ENCODE measurements at regions not wholly inside any gene's neighbourhood (a gene's known extent, or its start where the extent isn't known, plus 50 kb on each side); places are given as distances from the start of the nearest gene placed in this dataset.
A peak's percentile ranks its signal among the peaks of the same experiment; 100 is the strongest.
"Not testable (repeated sequence)": the region's sequence is repeated elsewhere in the genome, so short reads cannot be mapped to it uniquely, and the experiment has no call there.

DNA sequence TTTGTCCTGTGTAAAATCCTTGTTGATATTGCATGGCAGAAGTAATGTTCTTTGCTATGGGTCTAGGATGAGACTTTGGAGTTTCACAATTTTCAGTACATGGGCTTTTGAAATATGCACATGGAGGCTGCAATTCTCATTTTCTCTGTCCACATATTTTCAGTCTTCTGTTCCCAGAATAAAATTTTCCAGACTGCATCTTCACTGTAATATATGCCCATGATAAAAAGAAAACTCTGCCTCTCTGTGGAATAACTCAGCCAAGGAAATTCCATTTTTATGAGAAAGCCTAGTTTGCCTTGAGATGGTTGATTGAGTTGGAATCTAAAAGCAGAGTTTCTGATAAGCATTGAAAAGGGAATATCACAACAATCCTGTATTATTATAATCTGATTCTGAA is 601.4 kb upstream of the AADAT start:
- H3K27me3 ChIP-seq (ENCODE audit: insufficient read depth, insufficient read length): no peaks in the 10 kb centered on the region
- no peaks in the 10 kb centered on the region for H3K4me1 ChIP-seq (ENCODE audit: insufficient read depth, insufficient read length)
- no peak for DNase-seq (ENCODE audit: low read depth, low spot score)
- H3K4me3 ChIP-seq (ENCODE audit: insufficient read length, low read depth): no peak overlapping the region
- H3K9ac ChIP-seq (ENCODE audit: insufficient read length, low read depth): no peak overlapping the region
- TF ChIP-seq ZNF274 (IDR thresholded peaks at IDR 0.05; ENCODE audit: low read depth, low read length) (no peak), SUZ12 (IDR thresholded peaks at IDR 0.05; ENCODE audit: extremely low read depth, insufficient read depth, insufficient read length) (no peak), YY1 (IDR thresholded peaks at IDR 0.05; ENCODE audit: insufficient read depth, insufficient read length) (no peak)
- no peaks in the 10 kb centered on the region for H3K36me3 ChIP-seq (ENCODE audit: insufficient read depth, insufficient read length, low read length)
- no peaks in the 10 kb centered on the region for H3K9me3 ChIP-seq (ENCODE audit: insufficient read depth, low read length)

DNA sequence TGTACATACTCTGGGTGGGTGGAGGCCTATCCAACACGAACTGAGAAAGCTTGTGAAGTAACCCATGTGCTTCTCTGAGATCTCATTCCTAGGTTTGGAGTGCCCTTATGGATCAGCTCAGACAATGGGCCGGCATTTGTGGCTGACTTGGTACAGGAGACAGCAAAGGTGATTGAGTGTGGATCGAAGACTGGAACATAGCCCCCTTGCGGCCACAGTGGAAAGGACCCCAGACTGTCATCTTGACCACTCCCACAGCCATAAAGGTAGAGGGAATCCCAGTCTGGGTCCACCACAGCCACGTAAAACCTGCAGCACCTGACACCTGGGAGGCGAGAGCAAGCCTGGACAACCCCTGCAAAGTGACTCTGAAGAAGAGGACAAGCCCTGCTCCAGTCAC is 598.0 kb upstream of the AADAT start:
- DNase-seq (ENCODE audit: low read depth, low spot score): no peak
- TF ChIP-seq ZNF274 (IDR thresholded peaks at IDR 0.05; ENCODE audit: low read depth, low read length) (no peak), SUZ12 (IDR thresholded peaks at IDR 0.05; ENCODE audit: extremely low read depth, insufficient read depth, insufficient read length) (no peak), YY1 (IDR thresholded peaks at IDR 0.05; ENCODE audit: insufficient read depth, insufficient read length) (no peak)
- no peak overlapping the region for H3K9ac ChIP-seq (ENCODE audit: insufficient read length, low read depth)

DNA sequence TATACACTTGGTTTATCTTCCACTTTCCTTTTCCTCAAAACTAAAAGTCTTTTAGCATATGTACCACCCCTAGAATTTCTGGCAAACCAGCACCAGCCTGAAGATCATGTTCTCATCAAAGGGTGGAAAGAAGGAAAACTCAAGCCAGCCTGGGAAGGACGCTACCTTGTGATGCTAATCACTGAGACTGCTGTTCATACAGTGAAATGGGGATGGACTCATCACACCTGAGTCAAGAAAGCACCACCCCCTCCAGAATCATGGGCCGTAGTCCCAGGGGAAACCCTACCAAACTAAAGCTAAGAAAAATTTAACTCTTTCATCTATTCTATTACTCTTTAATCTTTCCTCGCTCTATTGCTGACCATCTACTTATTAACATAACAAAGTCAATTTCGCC is 595.9 kb upstream of the AADAT start:
- H3K36me3 ChIP-seq (ENCODE audit: insufficient read depth, insufficient read length, low read length); H3K27me3 ChIP-seq (ENCODE audit: insufficient read depth, insufficient read length); H3K9me3 ChIP-seq (ENCODE audit: insufficient read depth, low read length); DNase-seq (ENCODE audit: low read depth, low spot score); H3K9ac ChIP-seq (ENCODE audit: insufficient read length, low read depth); H3K4me1 ChIP-seq (ENCODE audit: insufficient read depth, insufficient read length); H3K4me3 ChIP-seq (ENCODE audit: insufficient read length, low read depth): not testable (repeated sequence)

More for the DNA sequence above, 598.0 kb upstream of the AADAT start:
- Histone ChIP-seq H3K36me3 (ENCODE audit: insufficient read depth, insufficient read length, low read length) (no peaks in the 10 kb centered on the region), H3K27me3 (ENCODE audit: insufficient read depth, insufficient read length) (no peaks in the 10 kb centered on the region), H3K9me3 (ENCODE audit: insufficient read depth, low read length) (no peaks in the 10 kb centered on the region), H3K4me3 (ENCODE audit: insufficient read length, low read depth) (no peak overlapping the region), H3K4me1 (ENCODE audit: insufficient read depth, insufficient read length) (no peaks in the 10 kb centered on the region)

DNA sequence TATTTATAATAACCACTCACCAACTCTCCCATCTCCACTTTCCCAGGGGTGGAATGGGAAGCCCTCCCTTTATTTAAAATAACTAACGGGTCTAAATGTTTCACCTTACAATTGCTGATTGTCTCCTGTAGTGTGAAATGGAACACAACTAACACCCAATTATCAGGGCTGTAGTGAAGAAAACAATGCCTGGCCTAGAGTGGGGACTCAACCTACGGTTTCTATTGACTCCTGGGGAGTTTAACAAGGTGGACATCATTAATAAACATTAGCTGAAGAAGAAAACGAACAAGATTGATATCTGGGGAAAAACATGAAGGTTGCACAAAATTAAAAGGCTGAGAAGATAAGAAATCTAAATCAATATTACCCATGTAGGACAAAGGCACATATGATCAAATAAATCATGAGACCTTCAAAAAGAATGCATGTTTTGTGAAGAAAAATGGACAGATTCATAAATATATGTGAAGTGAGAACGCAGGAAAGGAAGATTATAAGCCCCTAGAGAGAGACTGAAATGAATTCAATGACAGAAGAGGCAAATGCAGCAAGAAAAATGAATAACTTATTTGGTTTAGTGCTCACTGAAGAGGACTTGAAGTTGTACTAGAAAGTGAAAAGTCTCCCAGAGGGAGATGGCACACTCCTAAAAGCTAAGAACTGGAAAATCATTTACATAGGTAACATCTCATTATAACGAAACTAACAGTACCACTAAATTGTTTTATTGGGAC is 593.0 kb upstream of the AADAT start:
- Histone ChIP-seq H3K4me3 (ENCODE audit: insufficient read length, low read depth) (no peak overlapping the region), H3K27me3 (ENCODE audit: insufficient read depth, insufficient read length) (no peaks in the 10 kb centered on the region), H3K9ac (ENCODE audit: insufficient read length, low read depth) (no peak overlapping the region), H3K36me3 (ENCODE audit: insufficient read depth, insufficient read length, low read length) (no peaks in the 10 kb centered on the region), H3K9me3 (ENCODE audit: insufficient read depth, low read length) (no peaks in the 10 kb centered on the region), H3K4me1 (ENCODE audit: insufficient read depth, insufficient read length) (no peaks in the 10 kb centered on the region)
- TF ChIP-seq YY1 (IDR thresholded peaks at IDR 0.05; ENCODE audit: insufficient read depth, insufficient read length): no peak
- no peak for TF ChIP-seq SUZ12 (IDR thresholded peaks at IDR 0.05; ENCODE audit: extremely low read depth, insufficient read depth, insufficient read length)
- TF ChIP-seq ZNF274 (IDR thresholded peaks at IDR 0.05; ENCODE audit: low read depth, low read length): no peak
- peak; percentile 13 for DNase-seq (ENCODE audit: low read depth, low spot score)

DNA sequence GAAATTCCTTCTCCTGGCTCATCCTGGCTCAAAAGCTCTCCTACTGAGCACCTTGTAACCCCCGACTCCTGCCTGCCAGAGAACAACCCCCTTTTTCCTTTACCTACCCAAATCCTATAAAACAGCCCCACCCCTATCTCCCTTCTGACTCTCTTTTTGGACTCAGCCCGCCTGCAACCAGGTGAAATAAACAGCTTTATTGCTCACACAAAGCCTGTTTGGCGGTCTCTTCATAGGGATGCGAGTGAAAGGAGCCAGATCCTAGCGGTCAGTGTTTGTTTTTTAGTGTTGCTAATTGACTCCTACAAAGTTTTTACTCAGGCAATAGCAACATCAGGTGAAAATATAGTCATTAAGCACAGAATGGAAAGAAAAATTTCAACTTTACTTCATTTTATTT is 592.3 kb upstream of the AADAT start:
- not testable (repeated sequence) for H3K4me3 ChIP-seq (ENCODE audit: insufficient read length, low read depth); H3K9me3 ChIP-seq (ENCODE audit: insufficient read depth, low read length); H3K36me3 ChIP-seq (ENCODE audit: insufficient read depth, insufficient read length, low read length); H3K27me3 ChIP-seq (ENCODE audit: insufficient read depth, insufficient read length); H3K4me1 ChIP-seq (ENCODE audit: insufficient read depth, insufficient read length); DNase-seq (ENCODE audit: low read depth, low spot score); H3K9ac ChIP-seq (ENCODE audit: insufficient read length, low read depth)

DNA sequence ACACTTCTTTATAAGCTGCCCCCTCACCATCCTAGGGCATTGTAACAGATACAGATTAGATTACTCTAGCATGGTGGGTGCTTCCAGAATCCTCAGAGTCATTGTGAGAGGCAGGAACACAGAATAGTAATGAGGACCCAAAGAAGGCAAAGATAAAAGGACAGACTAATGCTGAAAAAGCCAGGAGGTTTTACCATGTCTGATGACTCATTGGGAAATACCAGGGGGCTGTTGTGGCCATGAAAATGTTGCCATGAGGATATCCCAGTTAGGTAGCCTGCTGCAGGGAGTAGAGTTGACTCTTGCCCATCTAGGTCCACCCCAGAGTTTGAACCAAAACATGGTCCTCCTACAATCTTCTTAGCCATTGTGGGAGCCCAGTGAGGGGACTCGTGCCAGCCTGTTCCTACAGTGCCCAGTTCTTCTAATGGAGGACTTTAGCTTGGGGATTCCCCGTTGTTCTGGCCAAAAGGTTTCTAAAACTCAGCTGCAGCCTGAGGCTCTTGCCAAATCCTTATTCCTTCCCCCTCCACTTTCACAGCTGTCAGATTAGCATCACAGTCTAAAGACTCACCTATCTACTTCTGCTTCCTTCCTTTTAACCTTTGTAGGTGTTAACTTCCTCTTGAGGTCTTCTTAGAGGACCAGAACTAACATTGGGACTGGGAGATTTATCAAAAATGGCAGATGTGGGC is 586.0 kb upstream of the AADAT start:
- no peak overlapping the region for H3K4me3 ChIP-seq (ENCODE audit: insufficient read length, low read depth)
- H3K27me3 ChIP-seq (ENCODE audit: insufficient read depth, insufficient read length): no peaks in the 10 kb centered on the region
- H3K9me3 ChIP-seq (ENCODE audit: insufficient read depth, low read length): no peaks in the 10 kb centered on the region
- H3K36me3 ChIP-seq (ENCODE audit: insufficient read depth, insufficient read length, low read length): no peaks in the 10 kb centered on the region
- H3K4me1 ChIP-seq (ENCODE audit: insufficient read depth, insufficient read length): no peaks in the 10 kb centered on the region
- DNase-seq (ENCODE audit: low read depth, low spot score): no peak
- TF ChIP-seq ZNF274 (IDR thresholded peaks at IDR 0.05; ENCODE audit: low read depth, low read length) (no peak), SUZ12 (IDR thresholded peaks at IDR 0.05; ENCODE audit: extremely low read depth, insufficient read depth, insufficient read length) (no peak), YY1 (IDR thresholded peaks at IDR 0.05; ENCODE audit: insufficient read depth, insufficient read length) (no peak)
- no peak overlapping the region for H3K9ac ChIP-seq (ENCODE audit: insufficient read length, low read depth)

DNA sequence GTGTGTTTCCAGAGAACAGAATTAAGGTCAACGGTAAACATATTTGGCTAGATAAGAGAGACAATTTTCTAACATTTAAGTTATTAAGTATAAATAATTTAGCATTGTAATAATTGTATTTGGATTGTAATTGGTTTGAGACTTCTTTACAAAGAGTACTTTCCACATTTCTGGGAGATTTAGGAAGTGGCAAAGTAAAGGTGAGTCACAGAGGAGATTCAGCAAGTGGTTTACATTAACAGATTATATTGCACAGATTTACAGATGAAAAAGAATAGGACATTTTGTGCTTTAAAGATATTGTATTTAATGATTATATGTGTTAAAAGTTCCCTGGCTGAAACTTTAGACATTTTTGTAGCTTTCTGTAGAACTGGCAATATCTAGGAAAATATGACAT is 584.4 kb upstream of the AADAT start:
- Histone ChIP-seq H3K27me3 (ENCODE audit: insufficient read depth, insufficient read length) (no peaks in the 10 kb centered on the region), H3K36me3 (ENCODE audit: insufficient read depth, insufficient read length, low read length) (no peaks in the 10 kb centered on the region), H3K9ac (ENCODE audit: insufficient read length, low read depth) (no peak overlapping the region), H3K4me1 (ENCODE audit: insufficient read depth, insufficient read length) (no peaks in the 10 kb centered on the region), H3K9me3 (ENCODE audit: insufficient read depth, low read length) (no peaks in the 10 kb centered on the region), H3K4me3 (ENCODE audit: insufficient read length, low read depth) (no peak overlapping the region)
- no peak for DNase-seq (ENCODE audit: low read depth, low spot score)
- TF ChIP-seq SUZ12 (IDR thresholded peaks at IDR 0.05; ENCODE audit: extremely low read depth, insufficient read depth, insufficient read length) (no peak), ZNF274 (IDR thresholded peaks at IDR 0.05; ENCODE audit: low read depth, low read length) (no peak), YY1 (IDR thresholded peaks at IDR 0.05; ENCODE audit: insufficient read depth, insufficient read length) (no peak)

Measured in NT2/D1 (cell line).